Kidney (tissue), 13 donors: ENCODE measurements at regions not wholly inside any gene's neighbourhood (a gene's known extent, or its start where the extent isn't known, plus 50 kb on each side); places are given as distances from the start of the nearest gene placed in this dataset.

Experiments
- DNase-seq, 5 donors: peaks; one replicate each; pipeline ENCODE4 v3.0.0-alpha.2; 2013 to 2020
- FAIRE-seq: peaks from 2 replicates; lab custom pipeline; 2012; peaks lifted over from hg19 to GRCh38; lab: Jason Lieb, UNC
- H3K27ac ChIP-seq, 2 donors: one replicate each; pipeline ENCODE4 v1.7.0; 2013; ENCODE audit warnings: low read depth in 2 of 2, low read length in 2 of 2, inconsistent platforms in 1 of 2
- H3K27me3 ChIP-seq: one replicate; pipeline ENCODE4 v1.7.1; 2013; ENCODE audit warnings: low read length, inconsistent platforms; ENCODE audit not compliant: control insufficient read depth, insufficient read depth
- H3K36me3 ChIP-seq, 3 donors: one replicate each; pipeline versions ENCODE4 v1.7.0 to v1.7.1; 2013; ENCODE audit warnings: low read length in 3 of 3, control low read depth in 1 of 3, inconsistent platforms in 1 of 3; ENCODE audit not compliant: insufficient read depth in 3 of 3, control insufficient read depth in 2 of 3
- H3K4me1 ChIP-seq, 3 donors: one replicate each; pipeline versions ENCODE4 v1.7.0 to v1.7.1; 2013; ENCODE audit warnings: low read length in 3 of 3, inconsistent platforms in 1 of 3, low read depth in 1 of 3; ENCODE audit not compliant: control insufficient read depth in 2 of 3, insufficient read depth in 2 of 3
- H3K4me3 ChIP-seq, 3 donors: one replicate each; pipeline versions ENCODE4 v1.7.0 to v1.8.1; 2013; ENCODE audit warnings: low read length in 3 of 3, control low read depth in 1 of 3, inconsistent platforms in 1 of 3
- H3K9ac ChIP-seq, 3 donors: one replicate each; pipeline versions ENCODE4 v1.7.0 to v1.7.1; 2013; ENCODE audit warnings: low read length in 3 of 3, control low read depth in 1 of 3, inconsistent platforms in 1 of 3
- H3K9me3 ChIP-seq, 3 donors: one replicate each; pipeline versions ENCODE4 v1.7.0 to v1.7.1; 2013; ENCODE audit warnings: low read length in 3 of 3, control low read depth in 1 of 3, inconsistent platforms in 1 of 3; ENCODE audit not compliant: control insufficient read depth in 2 of 3, insufficient read depth in 1 of 3
- intact Hi-C: fragments of 100-400 bp; cut with DNase I; formaldehyde crosslinking; loops from one replicate; pipeline ENCODE4 v1.11.1; 2022
- TF ChIP-seq, protein P1 (sequence below): IDR thresholded peaks from 3 replicates; pipeline ENCODE4 v1.5.1; 2012; ENCODE audit warnings: mild to moderate bottlenecking, moderate library complexity, borderline replicate concordance; ENCODE audit not compliant: insufficient read depth; ENCODE audit errors: extremely low read depth
- donor health status: control.
- donor health status: control.
- donor health status: control.
- donor health status: control.
- donor health status: control.
- donor health status: DM: yes; HTN: yes; CAD: no.
- donor health status: Normal renal cell carcinoma (clear cell type).

DNA sequence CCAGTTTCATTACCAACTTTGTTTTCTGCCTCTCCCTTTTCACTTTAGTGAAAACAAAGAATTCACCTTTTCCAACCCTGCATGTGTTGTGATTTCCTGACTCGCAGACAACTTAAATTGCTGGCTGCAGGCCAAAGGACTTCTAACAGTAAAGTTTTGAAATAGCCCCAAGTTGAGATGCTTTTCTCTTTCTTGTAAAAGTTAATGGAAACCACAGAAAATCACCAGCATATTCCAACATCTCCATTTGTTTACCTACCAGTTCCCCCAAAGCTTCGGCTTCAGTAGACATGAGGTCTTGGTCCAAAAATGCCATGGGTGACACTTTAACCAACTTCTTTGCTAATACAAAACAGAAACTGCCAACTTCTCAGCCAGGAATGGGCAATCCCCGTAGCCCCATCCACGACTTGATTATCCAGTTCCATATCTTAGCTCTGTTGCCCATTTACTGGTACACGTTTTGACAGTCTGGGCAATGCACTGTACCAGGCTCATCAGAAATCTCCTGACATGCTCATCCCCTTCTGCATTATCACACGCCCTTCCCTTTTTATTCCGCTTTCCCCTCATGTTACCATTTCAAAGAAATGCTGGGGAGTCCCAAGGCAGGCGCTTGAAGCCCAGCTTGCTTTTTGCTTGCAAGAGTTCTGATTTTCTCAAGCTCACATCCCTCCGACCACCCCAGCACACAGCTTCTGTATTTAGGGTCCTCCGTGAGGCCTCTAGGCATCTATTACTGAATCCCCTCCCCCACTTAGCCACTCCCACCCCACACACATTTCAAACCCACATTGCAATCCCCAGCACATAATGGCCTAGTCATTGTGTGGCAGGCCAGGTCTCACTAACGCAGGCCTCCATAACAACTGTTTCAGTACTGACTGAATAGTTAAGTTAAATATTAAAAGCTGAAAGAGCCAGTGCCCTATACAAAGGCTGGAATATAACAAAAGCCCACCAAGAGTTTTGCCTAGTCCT, 137.9 kb upstream of the S100G start:
- TF ChIP-seq, protein P1, sequence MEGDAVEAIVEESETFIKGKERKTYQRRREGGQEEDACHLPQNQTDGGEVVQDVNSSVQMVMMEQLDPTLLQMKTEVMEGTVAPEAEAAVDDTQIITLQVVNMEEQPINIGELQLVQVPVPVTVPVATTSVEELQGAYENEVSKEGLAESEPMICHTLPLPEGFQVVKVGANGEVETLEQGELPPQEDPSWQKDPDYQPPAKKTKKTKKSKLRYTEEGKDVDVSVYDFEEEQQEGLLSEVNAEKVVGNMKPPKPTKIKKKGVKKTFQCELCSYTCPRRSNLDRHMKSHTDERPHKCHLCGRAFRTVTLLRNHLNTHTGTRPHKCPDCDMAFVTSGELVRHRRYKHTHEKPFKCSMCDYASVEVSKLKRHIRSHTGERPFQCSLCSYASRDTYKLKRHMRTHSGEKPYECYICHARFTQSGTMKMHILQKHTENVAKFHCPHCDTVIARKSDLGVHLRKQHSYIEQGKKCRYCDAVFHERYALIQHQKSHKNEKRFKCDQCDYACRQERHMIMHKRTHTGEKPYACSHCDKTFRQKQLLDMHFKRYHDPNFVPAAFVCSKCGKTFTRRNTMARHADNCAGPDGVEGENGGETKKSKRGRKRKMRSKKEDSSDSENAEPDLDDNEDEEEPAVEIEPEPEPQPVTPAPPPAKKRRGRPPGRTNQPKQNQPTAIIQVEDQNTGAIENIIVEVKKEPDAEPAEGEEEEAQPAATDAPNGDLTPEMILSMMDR, result no peak
- Histone ChIP-seq H3K9me3 (no peaks in the 10 kb centered on the region), H3K4me1 (no peaks in the 10 kb centered on the region), H3K27me3 (peaks cover 4% of the 10 kb centered on the region), H3K4me3 (no peak overlapping the region), H3K27ac (no peak overlapping the region), H3K9ac (no peak overlapping the region), H3K36me3 (no peaks in the 10 kb centered on the region)
- intact Hi-C loops, result no loop called here
- DNase-seq (peak in 4 of 5 donors; percentile 15 to 54 (median 27)), FAIRE-seq (no peak)

- FAIRE-seq (no peak), DNase-seq (no peak)
- Histone ChIP-seq H3K9ac (no peak overlapping the region), H3K27ac (no peak overlapping the region), H3K36me3 (no peaks in the 10 kb centered on the region), H3K9me3 (no peaks in the 10 kb centered on the region), H3K4me1 (no peaks in the 10 kb centered on the region), H3K4me3 (no peak overlapping the region), H3K27me3 (peaks cover 5% of the 10 kb centered on the region)
- TF ChIP-seq, protein P1, result no peak
- intact Hi-C loops, result no loop called here
These were observed 133.6 kb upstream of the S100G start for GRCh38 chrX:16516232-16516876.

GRCh38 chrX:16517039-16517605, 132.8 kb upstream of the S100G start:
- H3K4me1 ChIP-seq, result no peaks in the 10 kb centered on the region
- TF ChIP-seq, protein P1, result no peak
- DNase-seq (no peak), FAIRE-seq (no peak)
- H3K36me3 ChIP-seq, result no peaks in the 10 kb centered on the region
- H3K4me3 ChIP-seq, result no peak overlapping the region
- intact Hi-C loops, result no loop called here
- H3K27ac ChIP-seq, result no peak overlapping the region
- peaks cover 5% of the 10 kb centered on the region for H3K27me3 ChIP-seq
- no peaks in the 10 kb centered on the region for H3K9me3 ChIP-seq
- H3K9ac ChIP-seq, result no peak overlapping the region
